Tibial nerve (tissue), 4 donors: ENCODE measurements at regions not wholly inside any gene's neighbourhood (a gene's known extent, or its start where the extent isn't known, plus 50 kb on each side); places are given as distances from the start of the nearest gene placed in this dataset.

Experiments used
- DNase-seq, 2 donors: peaks; one replicate each; pipeline ENCODE4 v3.0.0-alpha.2; 2019; ENCODE audit warnings: low spot score in 2 of 2
- H3K27ac ChIP-seq, 4 donors: fragments of 200-600 bp; sonication (generic) in 3 of 4; one replicate each; pipeline ENCODE4 v1.5.1; 2017 to 2019; ENCODE audit warnings: mild to moderate bottlenecking in 1 of 4
- H3K27me3 ChIP-seq, 2 donors: fragments of 200-600 bp; sonication (generic) in 1 of 2; one replicate each; pipeline versions ENCODE4 v1.5.1 to v1.6.0; 2017 to 2019
- H3K36me3 ChIP-seq, 3 donors: fragments of 200-600 bp; sonication (generic); one replicate each; pipeline ENCODE4 v1.5.1; 2018 to 2019
- H3K4me1 ChIP-seq, 4 donors: fragments of 200-600 bp; sonication (generic) in 3 of 4; one replicate each; pipeline ENCODE4 v1.5.1; 2017 to 2019
- H3K4me3 ChIP-seq, 4 donors: fragments of 200-600 bp; sonication (generic) in 3 of 4; one replicate each; pipeline ENCODE4 v1.5.1; 2017 to 2019; ENCODE audit warnings: mild to moderate bottlenecking in 1 of 4, moderate library complexity in 1 of 4
- H3K9me3 ChIP-seq, 4 donors: fragments of 200-600 bp; sonication (generic) in 3 of 4; one replicate each; pipeline ENCODE4 v1.5.1; 2017 to 2019
- CTCF ChIP-seq, 5 experiments: fragments of 200-600 bp in 3 of 5; fragments of 450-650 bp in 2 of 5; sonication (generic) in 3 of 5; IDR thresholded peaks; one replicate each; pipeline ENCODE4 v1.5.1; 2016 to 2019; ENCODE audit warnings: antibody characterized with exemption in 5 of 5, mild to moderate bottlenecking in 3 of 5, moderate library complexity in 2 of 5
- EP300 ChIP-seq, 2 donors: sonication (generic); formaldehyde crosslinking; IDR thresholded peaks; one replicate each; pipeline ENCODE4 v1.6.1; 2017; ENCODE audit warnings: antibody characterized with exemption in 2 of 2, mild to moderate bottlenecking in 1 of 2
- POLR2A ChIP-seq, 2 donors: fragments of 450-650 bp; IDR thresholded peaks; one replicate each; pipeline ENCODE4 v1.6.1; 2017; ENCODE audit warnings: antibody characterized with exemption in 2 of 2, mild to moderate bottlenecking in 2 of 2, moderate library complexity in 2 of 2
- WGBS, 2 donors: methylation state at CpG; one replicate each; pipeline ENCODE4 v1.1.5; 2018; 5-methylcytosine and 5-hydroxymethylcytosine counted together

GRCh38 chr4:85018983-85019382 is 52.5 kb upstream of the WDFY3 start:
- Histone ChIP-seq H3K27ac (no peak overlapping the region), H3K36me3 (peaks cover 0 to 9% (median 0%) of the 10 kb centered on the region in 3 donors), H3K27me3 (no peaks in the 10 kb centered on the region), H3K9me3 (peaks cover 0 to 8% (median 0%) of the 10 kb centered on the region in 4 donors), H3K4me3 (no peak overlapping the region), H3K4me1 (no peaks in the 10 kb centered on the region)
- no peak for TF ChIP-seq CTCF (IDR thresholded peaks at IDR 0.05)
- 92 to 96% methylated on average over 7 of the region's 7 CpGs for WGBS, 2 donors
- no peak for DNase-seq

DNA sequence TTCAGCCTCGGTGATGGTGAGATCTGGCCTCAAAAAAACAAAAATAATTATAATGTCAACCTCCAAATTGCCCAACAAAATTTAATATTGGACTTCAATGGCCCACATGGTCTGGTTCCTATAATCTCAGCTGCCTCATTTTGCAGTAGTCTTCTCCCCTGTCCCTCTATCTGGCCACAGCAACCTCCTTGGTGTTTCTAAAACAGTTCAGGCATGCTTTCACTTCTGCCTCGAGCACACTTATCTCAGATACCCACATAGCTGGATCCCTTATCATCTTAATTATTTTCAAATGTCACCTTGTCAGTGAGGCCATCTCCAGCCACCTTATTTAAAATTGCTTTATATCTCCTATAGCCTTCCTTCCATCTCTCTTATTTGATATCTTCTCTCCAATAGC is 52.9 kb upstream of the WDFY3 start:
- Histone ChIP-seq H3K27me3 (no peaks in the 10 kb centered on the region), H3K27ac (no peak overlapping the region), H3K9me3 (peaks cover 0 to 7% (median under 1%) of the 10 kb centered on the region in 4 donors), H3K4me1 (no peaks in the 10 kb centered on the region), H3K36me3 (peaks cover 0 to 6% (median 0%) of the 10 kb centered on the region in 3 donors), H3K4me3 (no peak overlapping the region)
- DNase-seq, result no peak
- TF ChIP-seq POLR2A (IDR thresholded peaks at IDR 0.05) (no peak), CTCF (IDR thresholded peaks at IDR 0.05) (no peak), EP300 (IDR thresholded peaks at IDR 0.05) (no peak)
- 84 to 88% methylated on average over 2 of the region's 2 CpGs for WGBS, 2 donors

DNA sequence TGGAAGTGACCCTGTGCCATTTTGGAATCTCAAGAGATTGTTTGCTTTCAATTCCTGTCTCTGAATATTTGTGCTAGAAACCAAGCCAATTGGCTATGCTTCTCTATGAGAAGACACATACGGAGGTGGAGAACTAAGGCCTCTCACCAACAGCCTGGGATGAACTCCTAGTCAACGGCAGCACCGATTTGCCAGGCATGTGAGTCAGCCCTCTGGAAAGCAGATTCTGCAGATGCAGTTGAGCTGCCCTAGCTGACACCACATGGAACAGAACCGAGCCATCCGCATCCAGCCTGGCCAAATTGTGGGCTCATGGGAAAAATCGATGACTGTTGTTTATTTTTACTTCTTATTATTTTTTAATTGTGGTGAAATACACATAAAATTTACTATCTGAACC is 58.2 kb upstream of the WDFY3 start:
- no peak for DNase-seq
- 86 to 94% methylated on average over 6 of the region's 6 CpGs for WGBS, 2 donors
- H3K9me3 ChIP-seq, result peaks cover 0 to 15% (median 2%) of the 10 kb centered on the region in 4 donors
- no peak for TF ChIP-seq CTCF (IDR thresholded peaks at IDR 0.05)
- no peak for TF ChIP-seq EP300 (IDR thresholded peaks at IDR 0.05)
- no peak for TF ChIP-seq POLR2A (IDR thresholded peaks at IDR 0.05)
- no peak overlapping the region for H3K4me3 ChIP-seq
- no peaks in the 10 kb centered on the region for H3K27me3 ChIP-seq
- H3K36me3 ChIP-seq, result no peaks in the 10 kb centered on the region
- H3K27ac ChIP-seq, result no peak overlapping the region
- no peaks in the 10 kb centered on the region for H3K4me1 ChIP-seq

DNA sequence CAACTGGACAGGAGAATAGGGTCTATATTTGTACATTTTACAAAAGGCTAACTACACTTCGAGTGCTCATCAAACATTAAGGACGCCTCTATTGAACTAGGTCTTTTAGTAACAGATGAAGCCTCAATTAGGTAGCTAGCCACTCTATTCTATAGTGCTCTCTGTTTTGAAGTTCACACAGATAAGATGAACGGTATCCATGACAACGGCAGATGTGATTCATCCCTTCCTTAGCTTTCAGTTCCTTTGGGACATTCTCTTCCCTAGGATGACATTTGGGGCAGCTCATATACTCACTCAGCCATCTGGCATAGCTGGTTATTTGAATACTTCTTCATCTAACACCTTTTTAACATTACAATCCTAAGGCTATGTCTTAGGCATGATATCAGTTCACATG is 62.4 kb upstream of the WDFY3 start:
- H3K4me3 ChIP-seq, result no peak overlapping the region
- H3K36me3 ChIP-seq, result no peaks in the 10 kb centered on the region
- TF ChIP-seq CTCF (IDR thresholded peaks at IDR 0.05) (no peak), EP300 (IDR thresholded peaks at IDR 0.05) (no peak), POLR2A (IDR thresholded peaks at IDR 0.05) (no peak)
- WGBS, 2 donors, result 77 to 80% methylated on average over 4 of the region's 4 CpGs
- DNase-seq, result no peak
- no peaks in the 10 kb centered on the region for H3K27me3 ChIP-seq
- no peak overlapping the region for H3K27ac ChIP-seq
- H3K4me1 ChIP-seq, result no peaks in the 10 kb centered on the region
- H3K9me3 ChIP-seq, result peaks cover 0 to 30% (median 2%) of the 10 kb centered on the region in 4 donors

DNA sequence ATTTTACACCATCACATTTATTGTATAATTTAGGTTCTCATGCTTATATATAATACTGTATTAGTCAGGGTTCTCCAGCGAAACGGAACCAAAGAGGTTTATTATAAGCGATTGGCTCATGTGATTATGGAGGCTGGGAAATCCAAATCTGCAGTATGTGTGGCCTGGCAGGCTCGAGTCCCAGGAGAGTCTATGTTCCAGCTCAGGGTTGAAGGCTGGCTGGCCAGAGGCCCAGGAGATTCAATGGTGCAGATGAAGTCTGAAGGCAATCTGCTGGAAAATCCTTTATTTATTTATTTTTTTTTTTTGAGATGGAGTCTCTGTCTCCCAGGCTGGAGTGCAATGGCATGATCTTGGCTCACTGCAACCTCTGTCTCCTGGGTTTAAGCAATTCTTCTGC is 63.0 kb upstream of the WDFY3 start:
- Histone ChIP-seq H3K27me3 (no peaks in the 10 kb centered on the region), H3K4me3 (no peak overlapping the region), H3K4me1 (no peaks in the 10 kb centered on the region), H3K36me3 (no peaks in the 10 kb centered on the region), H3K27ac (no peak overlapping the region), H3K9me3 (peaks cover 0 to 35% (median 1%) of the 10 kb centered on the region in 4 donors)
- TF ChIP-seq POLR2A (IDR thresholded peaks at IDR 0.05) (no peak), EP300 (IDR thresholded peaks at IDR 0.05) (no peak), CTCF (IDR thresholded peaks at IDR 0.05) (no peak)
- DNase-seq, result no peak
- 88 to 90% methylated on average over 4 of the region's 4 CpGs for WGBS, 2 donors
